ENCODE measurements at regions not wholly inside any gene's neighbourhood (a gene's known extent, or its start where the extent isn't known, plus 50 kb on each side); places are given as distances from the start of the nearest gene placed in this dataset.

- TF ChIP-seq CTCF (IDR thresholded peaks at IDR 0.05), result no peak
- Histone ChIP-seq H3K27ac (no peak overlapping the region), H3K4me1 (ENCODE audit: control insufficient read depth in 1 of 2, insufficient read depth in 1 of 2, low read depth in 1 of 2, low read length in 1 of 2) (no peaks in the 10 kb centered on the region), H3K36me3 (no peaks in the 10 kb centered on the region), H3K27me3 (no peaks in the 10 kb centered on the region), H3K9me3 (no peaks in the 10 kb centered on the region), H3K4me3 (ENCODE audit: low read depth in 1 of 2, low read length in 1 of 2) (no peak overlapping the region)
Observed at GRCh38 chr12:61029516-61029915, 1230.7 kb upstream of the USP15 start.

GRCh38 chr12:61037792-61038191 is 1222.4 kb upstream of the USP15 start:
- Histone ChIP-seq H3K27ac (no peak overlapping the region), H3K9me3 (no peaks in the 10 kb centered on the region), H3K4me3 (ENCODE audit: low read depth in 1 of 2, low read length in 1 of 2) (no peak overlapping the region), H3K36me3 (no peaks in the 10 kb centered on the region), H3K27me3 (no peaks in the 10 kb centered on the region), H3K4me1 (ENCODE audit: control insufficient read depth in 1 of 2, insufficient read depth in 1 of 2, low read depth in 1 of 2, low read length in 1 of 2) (no peaks in the 10 kb centered on the region)
- no peak for TF ChIP-seq CTCF (IDR thresholded peaks at IDR 0.05)

GRCh38 chr12:61043838-61044237 is 1216.4 kb upstream of the USP15 start:
- Histone ChIP-seq H3K27me3 (no peaks in the 10 kb centered on the region), H3K4me3 (ENCODE audit: low read depth in 1 of 2, low read length in 1 of 2) (no peak overlapping the region), H3K27ac (no peak overlapping the region), H3K9me3 (no peaks in the 10 kb centered on the region), H3K4me1 (ENCODE audit: control insufficient read depth in 1 of 2, insufficient read depth in 1 of 2, low read depth in 1 of 2, low read length in 1 of 2) (no peaks in the 10 kb centered on the region), H3K36me3 (no peaks in the 10 kb centered on the region)
- no peak for TF ChIP-seq CTCF (IDR thresholded peaks at IDR 0.05)

- Histone ChIP-seq H3K9me3 (no peaks in the 10 kb centered on the region), H3K4me3 (ENCODE audit: low read depth in 1 of 2, low read length in 1 of 2) (no peak overlapping the region), H3K27ac (no peak overlapping the region), H3K4me1 (ENCODE audit: control insufficient read depth in 1 of 2, insufficient read depth in 1 of 2, low read depth in 1 of 2, low read length in 1 of 2) (no peaks in the 10 kb centered on the region), H3K27me3 (no peaks in the 10 kb centered on the region), H3K36me3 (no peaks in the 10 kb centered on the region)
- no peak for TF ChIP-seq CTCF (IDR thresholded peaks at IDR 0.05)
Observed at GRCh38 chr12:61044766-61045165, 1215.4 kb upstream of the USP15 start.

- H3K9me3 ChIP-seq, result no peaks in the 10 kb centered on the region
- H3K27ac ChIP-seq, result no peak overlapping the region
- H3K4me3 ChIP-seq (ENCODE audit: low read depth in 1 of 2, low read length in 1 of 2), result no peak overlapping the region
- no peak for TF ChIP-seq CTCF (IDR thresholded peaks at IDR 0.05)
- H3K27me3 ChIP-seq, result no peaks in the 10 kb centered on the region
- no peaks in the 10 kb centered on the region for H3K36me3 ChIP-seq
- no peaks in the 10 kb centered on the region for H3K4me1 ChIP-seq (ENCODE audit: control insufficient read depth in 1 of 2, insufficient read depth in 1 of 2, low read depth in 1 of 2, low read length in 1 of 2)
Observed at GRCh38 chr12:61070640-61071414, 1189.4 kb upstream of the USP15 start.

Data from neutrophil (primary cell).